Hepatocyte (in vitro differentiated cells): ENCODE measurements at regions not wholly inside any gene's neighbourhood (a gene's known extent, or its start where the extent isn't known, plus 50 kb on each side); places are given as distances from the start of the nearest gene placed in this dataset.

ENCODE experiments used
- EZH2 ChIP-seq: fragments of 200-600 bp; sonication (generic); IDR thresholded peaks from 2 replicates; pipeline ENCODE4 v1.6.1; 2016; ENCODE audit warnings: antibody characterized with exemption, mild to moderate bottlenecking, borderline replicate concordance
- EZH2phosphoT487 ChIP-seq: fragments of 200-600 bp; sonication (generic); IDR thresholded peaks from one replicate; pipeline ENCODE4 v1.6.1; 2018; ENCODE audit warnings: antibody characterized with exemption, mild to moderate bottlenecking, low read depth, moderate library complexity; ENCODE audit not compliant: unreplicated experiment, severe bottlenecking
- TF ChIP-seq, protein P1 (sequence below): fragments of 200-600 bp; sonication (generic); IDR thresholded peaks from 2 replicates; pipeline ENCODE4 v1.5.1; 2016; ENCODE audit warnings: antibody characterized with exemption, mild to moderate bottlenecking; ENCODE audit not compliant: poor library complexity

DNA sequence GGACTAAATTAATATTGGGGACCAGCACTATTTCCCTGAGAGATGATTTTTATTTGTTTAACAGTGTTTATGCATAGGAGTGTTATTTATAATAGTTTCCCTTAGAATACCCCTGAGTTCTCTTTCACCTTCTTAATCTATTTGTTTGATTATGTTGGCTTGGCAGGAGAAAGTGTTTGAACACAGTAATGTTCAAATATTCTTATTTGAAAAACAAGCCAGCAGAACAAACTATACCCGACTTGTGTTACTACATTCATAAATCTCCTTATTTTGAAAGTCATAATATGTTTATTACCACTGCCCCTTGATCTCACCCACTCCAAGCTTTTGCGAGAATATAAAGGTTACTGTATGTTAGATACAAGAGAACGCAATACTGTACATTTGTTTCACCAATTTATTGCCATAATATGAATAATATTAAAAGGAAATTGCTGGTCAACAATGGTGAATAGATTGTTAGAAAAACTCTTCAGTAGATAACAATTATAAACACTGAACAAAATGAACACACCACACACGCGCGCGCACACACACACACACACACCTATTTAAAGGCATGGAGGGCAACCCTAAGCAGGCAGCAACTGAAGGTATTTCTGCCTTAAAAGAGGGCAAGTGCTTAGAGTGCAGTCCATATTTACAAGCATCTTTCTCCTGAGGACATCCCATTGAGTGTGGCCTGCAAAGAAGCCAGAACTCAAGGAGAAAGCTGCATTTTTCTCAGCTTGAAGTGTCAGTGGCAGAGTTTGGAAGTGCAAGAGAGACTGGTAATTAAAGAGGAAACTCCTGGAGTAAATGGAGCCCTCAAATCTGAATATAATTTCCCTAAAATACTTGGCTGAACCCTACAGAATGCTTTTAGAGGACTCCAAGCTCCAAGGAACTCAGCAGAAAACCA lies 279.4 kb upstream of the MAN1A1 start:
- TF ChIP-seq EZH2 (no peak), EZH2phosphoT487 (no peak)
- TF ChIP-seq, protein P1, sequence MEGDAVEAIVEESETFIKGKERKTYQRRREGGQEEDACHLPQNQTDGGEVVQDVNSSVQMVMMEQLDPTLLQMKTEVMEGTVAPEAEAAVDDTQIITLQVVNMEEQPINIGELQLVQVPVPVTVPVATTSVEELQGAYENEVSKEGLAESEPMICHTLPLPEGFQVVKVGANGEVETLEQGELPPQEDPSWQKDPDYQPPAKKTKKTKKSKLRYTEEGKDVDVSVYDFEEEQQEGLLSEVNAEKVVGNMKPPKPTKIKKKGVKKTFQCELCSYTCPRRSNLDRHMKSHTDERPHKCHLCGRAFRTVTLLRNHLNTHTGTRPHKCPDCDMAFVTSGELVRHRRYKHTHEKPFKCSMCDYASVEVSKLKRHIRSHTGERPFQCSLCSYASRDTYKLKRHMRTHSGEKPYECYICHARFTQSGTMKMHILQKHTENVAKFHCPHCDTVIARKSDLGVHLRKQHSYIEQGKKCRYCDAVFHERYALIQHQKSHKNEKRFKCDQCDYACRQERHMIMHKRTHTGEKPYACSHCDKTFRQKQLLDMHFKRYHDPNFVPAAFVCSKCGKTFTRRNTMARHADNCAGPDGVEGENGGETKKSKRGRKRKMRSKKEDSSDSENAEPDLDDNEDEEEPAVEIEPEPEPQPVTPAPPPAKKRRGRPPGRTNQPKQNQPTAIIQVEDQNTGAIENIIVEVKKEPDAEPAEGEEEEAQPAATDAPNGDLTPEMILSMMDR: no peak
